NB4 (cell line): ENCODE measurements at regions not wholly inside any gene's neighbourhood (a gene's known extent, or its start where the extent isn't known, plus 50 kb on each side); places are given as distances from the start of the nearest gene placed in this dataset.

Experiments
- DNase-seq: peaks from one replicate; pipeline ENCODE4 v3.0.0; 2010; ENCODE audit warnings: low read depth
- H3K4me3 ChIP-seq: one replicate; pipeline ENCODE4 v1.5.1; 2011; ENCODE audit warnings: mild to moderate bottlenecking, low read depth, low read length, moderate library complexity
- CTCF ChIP-seq: IDR thresholded peaks from one replicate; pipeline ENCODE4 v1.5.1; 2012; ENCODE audit warnings: low read depth, low read length
- MAX ChIP-seq: IDR thresholded peaks from 2 replicates; pipeline ENCODE4 v1.6.1; 2011; ENCODE audit warnings: low read depth, low read length
- MYC ChIP-seq: IDR thresholded peaks from 2 replicates; pipeline ENCODE4 v1.6.1; 2011; ENCODE audit warnings: low read depth, low read length
- POLR2A ChIP-seq: IDR thresholded peaks from 2 replicates; pipeline ENCODE4 v1.6.1; 2011; ENCODE audit warnings: mild to moderate bottlenecking; ENCODE audit not compliant: insufficient read length; ENCODE audit errors: extremely low read depth

- H3K4me3 ChIP-seq = no peak overlapping the region
- peak; percentile 14 for DNase-seq
- no peak for TF ChIP-seq MYC
These were observed 95.5 kb upstream of the MSX1 start for GRCh38 chr4:4763822-4764557.

- TF ChIP-seq MYC (peak; percentile 55; the same call in 1 of the 2 replicates), MAX (peak; percentile 60; the same call in 1 of the 2 replicates), POLR2A (no peak)
- no peak overlapping the region for H3K4me3 ChIP-seq
- peak; percentile 87 for DNase-seq
These were observed 96.3 kb upstream of the MSX1 start for GRCh38 chr4:4762909-4763821.

GRCh38 chr4:4762300-4762699 lies 97.2 kb upstream of the MSX1 start:
- DNase-seq = no peak
- TF ChIP-seq MYC = no peak
- TF ChIP-seq MAX = no peak
- TF ChIP-seq POLR2A = no peak
- no peak for TF ChIP-seq CTCF
- H3K4me3 ChIP-seq = no peak overlapping the region

GRCh38 chr4:4761128-4761982 lies 98.1 kb upstream of the MSX1 start:
- TF ChIP-seq CTCF (peak; percentile 74), MYC (no peak)
- no peak overlapping the region for H3K4me3 ChIP-seq
- peak; percentile 64 for DNase-seq

GRCh38 chr4:4759883-4760282 lies 99.6 kb upstream of the MSX1 start:
- TF ChIP-seq MYC (no peak), CTCF (no peak), MAX (no peak)
- DNase-seq = no peak

GRCh38 chr4:4759232-4759631 lies 100.2 kb upstream of the MSX1 start:
- no peak overlapping the region for H3K4me3 ChIP-seq
- no peak for DNase-seq

More at GRCh38 chr4:4759883-4760282, 99.6 kb upstream of the MSX1 start:
- no peak overlapping the region for H3K4me3 ChIP-seq

More at GRCh38 chr4:4759232-4759631, 100.2 kb upstream of the MSX1 start:
- no peak for TF ChIP-seq CTCF
- TF ChIP-seq POLR2A = no peak
- TF ChIP-seq MYC = no peak
